ENCODE measurements at regions not wholly inside any gene's neighbourhood (a gene's known extent, or its start where the extent isn't known, plus 50 kb on each side); places are given as distances from the start of the nearest gene placed in this dataset.

DNA sequence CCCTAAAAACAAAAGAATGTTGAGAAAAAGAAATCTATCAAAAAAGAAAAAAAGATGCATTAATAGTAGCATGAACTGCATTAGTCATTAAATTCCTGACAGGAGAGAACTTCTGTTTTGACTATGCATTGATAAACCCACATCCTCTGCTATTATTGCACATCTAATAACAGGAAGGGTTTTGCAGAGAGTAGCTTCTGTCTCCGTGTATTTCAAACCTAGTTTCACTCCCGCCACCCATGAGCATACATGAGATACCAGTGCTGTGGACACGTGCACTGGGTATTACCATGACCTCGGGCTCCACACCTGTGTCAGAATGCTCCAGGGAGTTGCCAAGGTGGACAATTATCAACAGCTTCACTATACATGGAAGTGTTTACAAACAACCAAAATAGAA, 449.1 kb upstream of the SOX5 start:
- no peak overlapping the region for H3K27ac Mint-ChIP-seq

DNA sequence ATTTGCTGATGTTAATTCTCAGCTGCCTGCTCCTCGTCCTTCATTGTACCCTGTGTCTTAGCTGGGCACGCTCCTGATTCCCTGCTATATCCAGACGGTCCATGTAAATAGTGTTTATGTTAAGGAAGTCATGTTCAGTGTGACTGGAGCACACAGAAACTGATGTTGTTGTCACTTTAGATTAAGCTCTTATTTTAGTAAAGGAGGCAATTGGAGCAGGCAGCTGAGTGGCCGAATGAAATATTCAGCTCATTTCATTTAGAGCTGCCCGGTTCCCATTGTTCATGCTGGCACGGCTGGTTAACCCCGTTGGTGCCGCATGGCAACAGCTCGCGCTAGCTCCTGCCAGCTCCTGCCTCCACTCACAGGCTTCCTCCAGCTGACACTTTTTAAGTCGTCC, 446.8 kb upstream of the SOX5 start:
- Mint-ChIP-seq H3K27me3 (ENCODE audit: low read depth) (no peaks in the 10 kb centered on the region), H3K4me3 (no peak overlapping the region), H3K9me3 (peaks cover 10% of the 10 kb centered on the region), H3K27ac (no peak overlapping the region), H3K36me3 (ENCODE audit: low read depth) (no peaks in the 10 kb centered on the region), H3K4me1 (ENCODE audit: low read depth) (no peaks in the 10 kb centered on the region)

More for the DNA sequence above, 449.1 kb upstream of the SOX5 start:
- Mint-ChIP-seq H3K36me3 (ENCODE audit: low read depth) (no peaks in the 10 kb centered on the region), H3K4me3 (no peak overlapping the region), H3K9me3 (no peaks in the 10 kb centered on the region), H3K27me3 (ENCODE audit: low read depth) (no peaks in the 10 kb centered on the region), H3K4me1 (ENCODE audit: low read depth) (no peaks in the 10 kb centered on the region)

- Mint-ChIP-seq H3K4me1 (ENCODE audit: low read depth) (no peaks in the 10 kb centered on the region), H3K27ac (no peak overlapping the region), H3K4me3 (no peak overlapping the region), H3K36me3 (ENCODE audit: low read depth) (no peaks in the 10 kb centered on the region), H3K9me3 (peaks cover 20% of the 10 kb centered on the region), H3K27me3 (ENCODE audit: low read depth) (no peaks in the 10 kb centered on the region)
Measured at GRCh38 chr12:24394246-24394645, 444.8 kb upstream of the SOX5 start.

GRCh38 chr12:24393071-24393470, 443.6 kb upstream of the SOX5 start:
- H3K27me3 Mint-ChIP-seq (ENCODE audit: low read depth), result no peaks in the 10 kb centered on the region
- no peak overlapping the region for H3K27ac Mint-ChIP-seq
- H3K4me3 Mint-ChIP-seq, result no peak overlapping the region
- peaks cover 24% of the 10 kb centered on the region for H3K9me3 Mint-ChIP-seq
- H3K36me3 Mint-ChIP-seq (ENCODE audit: low read depth), result no peaks in the 10 kb centered on the region
- H3K4me1 Mint-ChIP-seq (ENCODE audit: low read depth), result no peaks in the 10 kb centered on the region

- no peak overlapping the region for H3K27ac Mint-ChIP-seq
- peaks cover 34% of the 10 kb centered on the region for H3K9me3 Mint-ChIP-seq
- no peaks in the 10 kb centered on the region for H3K27me3 Mint-ChIP-seq (ENCODE audit: low read depth)
- no peak overlapping the region for H3K4me3 Mint-ChIP-seq
- no peaks in the 10 kb centered on the region for H3K4me1 Mint-ChIP-seq (ENCODE audit: low read depth)
- H3K36me3 Mint-ChIP-seq (ENCODE audit: low read depth), result no peaks in the 10 kb centered on the region
Measured at GRCh38 chr12:24389394-24389793, 439.9 kb upstream of the SOX5 start.

GRCh38 chr12:24387381-24387780, 437.9 kb upstream of the SOX5 start:
- H3K27me3 Mint-ChIP-seq (ENCODE audit: low read depth), result no peaks in the 10 kb centered on the region
- H3K4me1 Mint-ChIP-seq (ENCODE audit: low read depth), result no peaks in the 10 kb centered on the region
- H3K9me3 Mint-ChIP-seq, result peaks cover 38% of the 10 kb centered on the region
- H3K36me3 Mint-ChIP-seq (ENCODE audit: low read depth), result no peaks in the 10 kb centered on the region
- no peak overlapping the region for H3K4me3 Mint-ChIP-seq
- no peak overlapping the region for H3K27ac Mint-ChIP-seq

DNA sequence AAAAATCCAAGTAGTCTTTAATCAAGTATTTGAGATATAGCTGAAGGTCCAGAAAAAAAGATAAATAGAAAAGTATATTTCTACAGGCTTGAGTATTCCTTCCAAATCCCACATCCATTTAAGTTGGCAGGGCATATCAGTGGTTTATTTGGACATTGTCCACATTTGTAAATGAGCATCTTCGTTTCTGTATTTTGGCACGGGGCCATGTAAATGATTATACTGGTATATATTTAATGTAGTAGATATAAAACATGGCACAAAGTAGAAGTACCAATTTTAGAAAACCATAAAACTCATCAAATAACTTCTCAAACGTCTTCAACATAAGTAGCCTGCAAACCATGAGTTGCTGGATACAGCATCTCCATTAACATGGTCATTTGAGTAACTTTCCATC, 437.4 kb upstream of the SOX5 start:
- Mint-ChIP-seq H3K4me1 (ENCODE audit: low read depth) (no peaks in the 10 kb centered on the region), H3K9me3 (peaks cover 38% of the 10 kb centered on the region), H3K36me3 (ENCODE audit: low read depth) (no peaks in the 10 kb centered on the region), H3K27me3 (ENCODE audit: low read depth) (no peaks in the 10 kb centered on the region), H3K4me3 (no peak overlapping the region), H3K27ac (no peak overlapping the region)

GRCh38 chr12:24381790-24382189, 432.3 kb upstream of the SOX5 start:
- Mint-ChIP-seq H3K36me3 (ENCODE audit: low read depth) (no peaks in the 10 kb centered on the region), H3K27ac (no peak overlapping the region), H3K27me3 (ENCODE audit: low read depth) (no peaks in the 10 kb centered on the region), H3K9me3 (peaks cover 24% of the 10 kb centered on the region), H3K4me3 (no peak overlapping the region), H3K4me1 (ENCODE audit: low read depth) (no peaks in the 10 kb centered on the region)

GRCh38 chr12:24379861-24380521, 430.5 kb upstream of the SOX5 start:
- Mint-ChIP-seq H3K36me3 (ENCODE audit: low read depth) (no peaks in the 10 kb centered on the region), H3K9me3 (peaks cover 24% of the 10 kb centered on the region), H3K27me3 (ENCODE audit: low read depth) (no peaks in the 10 kb centered on the region), H3K4me3 (no peak overlapping the region), H3K4me1 (ENCODE audit: low read depth) (no peaks in the 10 kb centered on the region), H3K27ac (no peak overlapping the region)

DNA sequence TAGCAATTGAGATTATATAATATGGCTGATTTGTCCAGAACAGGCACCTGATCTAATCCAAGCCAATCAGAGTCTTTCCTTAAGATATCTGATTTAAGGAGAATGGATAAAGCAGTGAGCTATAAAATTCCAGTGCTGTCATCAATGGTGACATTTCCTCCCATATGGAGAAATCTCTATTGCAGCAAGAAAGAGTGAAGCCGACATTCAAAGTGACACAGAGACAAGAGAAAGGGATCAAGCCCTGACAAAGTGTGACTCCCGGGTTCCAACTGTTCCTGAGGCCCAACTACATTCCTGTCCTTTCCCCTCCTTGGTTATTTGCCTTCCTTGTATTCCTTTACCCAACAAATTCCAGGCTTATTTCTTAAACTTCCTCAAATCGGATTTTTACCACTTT, 430.0 kb upstream of the SOX5 start:
- Mint-ChIP-seq H3K9me3 (peaks cover 24% of the 10 kb centered on the region), H3K4me3 (no peak overlapping the region), H3K27me3 (ENCODE audit: low read depth) (no peaks in the 10 kb centered on the region), H3K4me1 (ENCODE audit: low read depth) (no peaks in the 10 kb centered on the region), H3K27ac (no peak overlapping the region), H3K36me3 (ENCODE audit: low read depth) (no peaks in the 10 kb centered on the region)

DNA sequence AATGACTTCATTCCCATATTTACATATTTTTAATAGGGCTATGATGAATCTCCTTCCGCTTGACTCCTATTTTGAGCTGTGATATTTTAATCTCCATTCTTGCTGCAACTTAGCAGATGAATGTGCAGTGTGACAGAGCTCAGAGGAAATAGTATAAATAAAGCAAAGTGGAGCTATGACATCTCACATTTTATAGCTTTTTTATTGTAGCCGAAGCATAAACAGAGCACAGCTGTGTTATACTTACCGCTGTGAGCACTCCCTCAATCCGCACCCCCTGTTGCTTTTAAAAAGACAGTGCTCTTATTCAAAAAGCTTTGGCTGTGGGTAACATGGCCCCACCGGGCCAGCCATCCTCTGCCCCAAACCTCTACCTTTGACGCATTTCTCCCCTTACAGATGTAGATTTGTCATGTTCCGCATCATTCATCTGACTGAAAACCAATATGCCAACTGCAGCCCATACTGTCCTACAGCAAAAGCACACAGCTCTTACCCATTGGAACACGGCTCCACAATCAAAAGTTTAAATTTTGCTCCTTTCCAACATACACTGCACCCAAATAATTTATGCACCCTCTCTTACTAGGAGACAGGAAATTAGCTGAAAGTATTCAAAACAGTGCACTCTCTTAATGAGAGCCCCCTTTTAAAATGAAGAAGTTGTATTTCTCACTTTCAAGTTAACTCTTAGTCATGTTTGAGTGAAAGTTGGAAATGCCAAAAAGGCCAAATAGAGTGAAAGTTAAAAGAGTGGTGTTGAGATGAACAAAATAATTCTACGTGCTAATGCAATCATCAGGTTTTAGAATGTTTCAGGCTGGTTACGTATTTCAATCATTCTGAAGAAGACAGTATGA, 429.3 kb upstream of the SOX5 start:
- Mint-ChIP-seq H3K27me3 (ENCODE audit: low read depth) (no peaks in the 10 kb centered on the region), H3K9me3 (peaks cover 20% of the 10 kb centered on the region), H3K4me3 (no peak overlapping the region), H3K27ac (no peak overlapping the region), H3K36me3 (ENCODE audit: low read depth) (no peaks in the 10 kb centered on the region), H3K4me1 (ENCODE audit: low read depth) (no peaks in the 10 kb centered on the region)

DNA sequence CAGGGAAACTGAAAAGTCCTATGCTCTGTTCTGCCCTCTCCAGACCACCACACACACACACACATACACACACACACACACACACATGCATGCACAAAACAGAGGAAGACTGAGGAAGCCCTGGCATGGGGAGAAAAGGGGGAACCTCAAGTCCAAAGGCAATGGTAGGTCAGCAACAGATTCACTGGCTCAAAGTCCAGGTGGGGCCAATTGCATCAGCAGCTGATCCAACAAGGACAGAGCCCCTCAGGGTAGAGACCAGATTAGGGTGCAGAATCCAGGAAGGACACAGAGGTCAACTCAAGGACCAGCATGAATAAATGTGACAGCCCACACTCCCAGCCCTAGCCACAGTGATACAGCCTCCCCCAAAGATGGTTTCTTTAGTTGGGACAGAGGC, 425.0 kb upstream of the SOX5 start:
- peaks cover 11% of the 10 kb centered on the region for H3K9me3 Mint-ChIP-seq
- H3K36me3 Mint-ChIP-seq (ENCODE audit: low read depth), result no peaks in the 10 kb centered on the region
- H3K4me1 Mint-ChIP-seq (ENCODE audit: low read depth), result no peaks in the 10 kb centered on the region
- no peak overlapping the region for H3K27ac Mint-ChIP-seq
- no peaks in the 10 kb centered on the region for H3K27me3 Mint-ChIP-seq (ENCODE audit: low read depth)
- no peak overlapping the region for H3K4me3 Mint-ChIP-seq

- H3K9me3 Mint-ChIP-seq, result peaks cover 7% of the 10 kb centered on the region
- H3K27ac Mint-ChIP-seq, result no peak overlapping the region
- H3K27me3 Mint-ChIP-seq (ENCODE audit: low read depth), result no peaks in the 10 kb centered on the region
- no peaks in the 10 kb centered on the region for H3K36me3 Mint-ChIP-seq (ENCODE audit: low read depth)
- no peaks in the 10 kb centered on the region for H3K4me1 Mint-ChIP-seq (ENCODE audit: low read depth)
- H3K4me3 Mint-ChIP-seq, result no peak overlapping the region
Measured at GRCh38 chr12:24373004-24373403, 423.5 kb upstream of the SOX5 start.

DNA sequence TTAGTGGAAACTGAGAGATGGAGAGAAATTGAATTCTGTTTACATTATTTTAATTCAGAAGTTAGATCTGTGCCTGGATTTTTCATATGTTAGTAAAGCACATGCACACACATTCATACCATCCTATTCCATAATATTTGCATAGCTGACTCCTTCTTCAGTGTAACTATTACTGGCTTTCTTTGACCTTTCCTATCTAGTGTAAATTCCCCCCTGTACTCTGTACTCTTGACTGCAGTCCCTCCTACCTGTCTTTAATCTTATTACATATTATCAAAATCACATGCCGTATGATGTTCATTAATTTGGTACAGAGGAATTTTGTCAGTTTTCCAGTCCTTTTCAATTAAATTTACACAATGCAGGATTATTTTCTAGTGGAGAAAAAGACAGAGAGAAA, 417.0 kb upstream of the SOX5 start:
- no peaks in the 10 kb centered on the region for H3K4me1 Mint-ChIP-seq (ENCODE audit: low read depth)
- no peaks in the 10 kb centered on the region for H3K27me3 Mint-ChIP-seq (ENCODE audit: low read depth)

GRCh38 chr12:24364921-24365320, 415.5 kb upstream of the SOX5 start:
- Mint-ChIP-seq H3K4me1 (ENCODE audit: low read depth) (no peaks in the 10 kb centered on the region), H3K36me3 (ENCODE audit: low read depth) (no peaks in the 10 kb centered on the region), H3K4me3 (no peak overlapping the region), H3K27me3 (ENCODE audit: low read depth) (no peaks in the 10 kb centered on the region), H3K27ac (no peak overlapping the region), H3K9me3 (no peaks in the 10 kb centered on the region)

More for the DNA sequence above, 417.0 kb upstream of the SOX5 start:
- H3K9me3 Mint-ChIP-seq, result peaks cover 4% of the 10 kb centered on the region
- no peak overlapping the region for H3K27ac Mint-ChIP-seq
- H3K36me3 Mint-ChIP-seq (ENCODE audit: low read depth), result no peaks in the 10 kb centered on the region
- H3K4me3 Mint-ChIP-seq, result no peak overlapping the region
